ENCODE measurements at regions not wholly inside any gene's neighbourhood (a gene's known extent, or its start where the extent isn't known, plus 50 kb on each side); places are given as distances from the start of the nearest gene placed in this dataset.
A peak's percentile ranks its signal among the peaks of the same experiment; 100 is the strongest.

- Mint-ChIP-seq H3K27ac (no peak overlapping the region), H3K4me3 (ENCODE audit: low read depth) (no peak overlapping the region), H3K4me1 (ENCODE audit: low read depth) (peaks cover 6% of the 10 kb centered on the region), H3K27me3 (no peaks in the 10 kb centered on the region), H3K36me3 (ENCODE audit: insufficient read depth) (no peaks in the 10 kb centered on the region), H3K9me3 (ENCODE audit: low read depth) (peaks cover 21% of the 10 kb centered on the region)
- no peak for TF ChIP-seq CTCF (IDR thresholded peaks at IDR 0.05; ENCODE audit: unreplicated experiment)
- no peak for DNase-seq (ENCODE audit: low spot score, unreplicated experiment)
Observed at GRCh38 chr1:184276416-184276815, 110.4 kb upstream of the C1orf21 start.

GRCh38 chr1:184279911-184280458 is 106.8 kb upstream of the C1orf21 start:
- TF ChIP-seq CTCF (IDR thresholded peaks at IDR 0.05; ENCODE audit: unreplicated experiment): no peak
- Mint-ChIP-seq H3K4me3 (ENCODE audit: low read depth) (no peak overlapping the region), H3K9me3 (ENCODE audit: low read depth) (peaks cover 10% of the 10 kb centered on the region), H3K36me3 (ENCODE audit: insufficient read depth) (no peaks in the 10 kb centered on the region), H3K27ac (no peak overlapping the region), H3K27me3 (no peaks in the 10 kb centered on the region), H3K4me1 (ENCODE audit: low read depth) (no peaks in the 10 kb centered on the region)
- no peak for DNase-seq (ENCODE audit: low spot score, unreplicated experiment)

GRCh38 chr1:184283999-184284398 is 102.8 kb upstream of the C1orf21 start:
- no peak overlapping the region for H3K27ac Mint-ChIP-seq
- H3K27me3 Mint-ChIP-seq: no peaks in the 10 kb centered on the region
- peaks cover 2% of the 10 kb centered on the region for H3K4me1 Mint-ChIP-seq (ENCODE audit: low read depth)
- TF ChIP-seq CTCF (IDR thresholded peaks at IDR 0.05; ENCODE audit: unreplicated experiment): no peak
- H3K36me3 Mint-ChIP-seq (ENCODE audit: insufficient read depth): no peaks in the 10 kb centered on the region
- no peak for DNase-seq (ENCODE audit: low spot score, unreplicated experiment)
- peaks cover 6% of the 10 kb centered on the region for H3K9me3 Mint-ChIP-seq (ENCODE audit: low read depth)
- no peak overlapping the region for H3K4me3 Mint-ChIP-seq (ENCODE audit: low read depth)

- TF ChIP-seq CTCF (IDR thresholded peaks at IDR 0.05; ENCODE audit: unreplicated experiment): no peak
- no peak overlapping the region for H3K27ac Mint-ChIP-seq
- peaks cover 9% of the 10 kb centered on the region for H3K9me3 Mint-ChIP-seq (ENCODE audit: low read depth)
- peaks cover 2% of the 10 kb centered on the region for H3K4me1 Mint-ChIP-seq (ENCODE audit: low read depth)
- DNase-seq (ENCODE audit: low spot score, unreplicated experiment): no peak
- H3K36me3 Mint-ChIP-seq (ENCODE audit: insufficient read depth): no peaks in the 10 kb centered on the region
- H3K4me3 Mint-ChIP-seq (ENCODE audit: low read depth): no peak overlapping the region
- H3K27me3 Mint-ChIP-seq: no peaks in the 10 kb centered on the region
Observed at GRCh38 chr1:184284900-184285299, 101.9 kb upstream of the C1orf21 start.

GRCh38 chr1:184285401-184286087 is 101.3 kb upstream of the C1orf21 start:
- no peak for DNase-seq (ENCODE audit: low spot score, unreplicated experiment)
- peaks cover 16% of the 10 kb centered on the region for H3K9me3 Mint-ChIP-seq (ENCODE audit: low read depth)
- H3K36me3 Mint-ChIP-seq (ENCODE audit: insufficient read depth): no peaks in the 10 kb centered on the region
- no peak for TF ChIP-seq CTCF (IDR thresholded peaks at IDR 0.05; ENCODE audit: unreplicated experiment)
- no peaks in the 10 kb centered on the region for H3K27me3 Mint-ChIP-seq
- peak overlapping the region; percentile 29 for H3K27ac Mint-ChIP-seq
- H3K4me3 Mint-ChIP-seq (ENCODE audit: low read depth): no peak overlapping the region
- peaks cover 2% of the 10 kb centered on the region for H3K4me1 Mint-ChIP-seq (ENCODE audit: low read depth)

Measured in progenitor cell of endocrine pancreas (in vitro differentiated cells).